ENCODE measurements at regions not wholly inside any gene's neighbourhood (a gene's known extent, or its start where the extent isn't known, plus 50 kb on each side); places are given as distances from the start of the nearest gene placed in this dataset.

GRCh38 chr7:123351516-123352505, 152.0 kb upstream of the SLC13A1 start:
- no peaks in the 10 kb centered on the region for H3K36me3 ChIP-seq (replicated peaks; ENCODE audit: low read depth, low read length)

DNA sequence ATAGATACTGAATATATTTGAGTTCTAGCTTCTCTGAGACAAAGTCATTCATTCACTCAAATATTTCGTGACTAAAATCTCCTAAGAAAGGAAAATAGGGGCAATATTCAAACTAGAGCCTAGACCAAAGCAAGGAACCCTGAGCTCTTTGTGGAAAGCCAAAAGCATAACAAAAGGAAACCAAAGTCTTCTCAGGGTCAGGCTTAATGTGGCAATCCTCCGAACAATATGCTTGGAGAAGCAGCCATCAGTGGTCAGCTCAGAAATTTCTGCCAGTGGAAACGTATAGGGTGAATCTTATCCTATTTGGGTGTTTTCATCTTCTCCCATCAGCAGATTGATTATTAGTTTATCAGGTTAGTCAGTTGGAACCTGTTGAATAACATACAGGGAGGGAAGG, 151.3 kb upstream of the SLC13A1 start:
- TF ChIP-seq EZH2phosphoT487 (IDR thresholded peaks at IDR 0.05; ENCODE audit: low read depth) (no peak), CTCF (IDR thresholded peaks at IDR 0.05; ENCODE audit: low read depth, low read length) (no peak)
- Histone ChIP-seq H3K4me3 (ENCODE audit: low read length) (no peak overlapping the region), H3K9ac (ENCODE audit: low read length) (no peak overlapping the region), H3K4me1 (ENCODE audit: low read length) (no peaks in the 10 kb centered on the region), H3K4me2 (ENCODE audit: low read length) (no peak overlapping the region), H4K20me1 (ENCODE audit: insufficient read depth, low read length) (no peaks in the 10 kb centered on the region), H3K27me3 (ENCODE audit: low read depth, low read length) (no peaks in the 10 kb centered on the region), H3K36me3 (replicated peaks; ENCODE audit: low read depth, low read length) (no peaks in the 10 kb centered on the region), H3K79me2 (ENCODE audit: low read length) (no peaks in the 10 kb centered on the region), H2AFZ (ENCODE audit: low read depth, low read length) (no peak overlapping the region), H3K9me3 (ENCODE audit: insufficient read depth, low read length) (no peaks in the 10 kb centered on the region), H3K27ac (ENCODE audit: low read length) (no peak overlapping the region)

More at GRCh38 chr7:123351516-123352505, 152.0 kb upstream of the SLC13A1 start:
- Histone ChIP-seq H3K4me3 (ENCODE audit: low read length) (no peak overlapping the region), H3K27ac (ENCODE audit: low read length) (no peak overlapping the region), H3K9me3 (ENCODE audit: insufficient read depth, low read length) (no peaks in the 10 kb centered on the region), H2AFZ (ENCODE audit: low read depth, low read length) (no peak overlapping the region), H3K4me1 (ENCODE audit: low read length) (no peaks in the 10 kb centered on the region), H3K27me3 (ENCODE audit: low read depth, low read length) (no peaks in the 10 kb centered on the region), H3K79me2 (ENCODE audit: low read length) (no peaks in the 10 kb centered on the region), H4K20me1 (ENCODE audit: insufficient read depth, low read length) (no peaks in the 10 kb centered on the region), H3K9ac (ENCODE audit: low read length) (no peak overlapping the region), H3K4me2 (ENCODE audit: low read length) (no peak overlapping the region)
- TF ChIP-seq EZH2phosphoT487 (IDR thresholded peaks at IDR 0.05; ENCODE audit: low read depth): no peak
- no peak for TF ChIP-seq CTCF (IDR thresholded peaks at IDR 0.05; ENCODE audit: low read depth, low read length)

DNA sequence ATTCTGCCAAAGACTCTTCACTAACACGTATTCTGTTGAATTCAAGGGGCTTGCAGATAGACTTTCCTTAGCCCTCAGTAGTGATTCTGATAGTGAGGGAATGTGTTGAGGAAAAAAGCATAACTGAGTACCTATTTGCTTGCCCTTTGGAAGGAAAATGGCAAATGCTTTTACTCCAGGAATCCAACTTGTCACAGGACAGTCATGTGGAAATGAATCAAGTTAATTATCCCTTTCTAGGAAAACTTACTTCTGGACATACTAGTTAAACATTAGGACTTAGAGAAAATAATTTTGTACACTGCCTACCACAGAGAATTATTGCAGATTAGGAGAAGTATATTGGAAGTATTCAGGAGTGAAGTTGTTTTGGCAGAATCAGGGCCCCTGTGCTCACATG, 148.9 kb upstream of the SLC13A1 start:
- Histone ChIP-seq H3K27me3 (ENCODE audit: low read depth, low read length) (no peaks in the 10 kb centered on the region), H4K20me1 (ENCODE audit: insufficient read depth, low read length) (no peaks in the 10 kb centered on the region), H3K27ac (ENCODE audit: low read length) (no peak overlapping the region), H2AFZ (ENCODE audit: low read depth, low read length) (no peak overlapping the region), H3K36me3 (replicated peaks; ENCODE audit: low read depth, low read length) (no peaks in the 10 kb centered on the region), H3K9ac (ENCODE audit: low read length) (no peak overlapping the region), H3K4me3 (ENCODE audit: low read length) (no peak overlapping the region), H3K79me2 (ENCODE audit: low read length) (no peaks in the 10 kb centered on the region), H3K4me1 (ENCODE audit: low read length) (no peaks in the 10 kb centered on the region), H3K4me2 (ENCODE audit: low read length) (no peak overlapping the region), H3K9me3 (ENCODE audit: insufficient read depth, low read length) (no peaks in the 10 kb centered on the region)
- TF ChIP-seq EZH2phosphoT487 (IDR thresholded peaks at IDR 0.05; ENCODE audit: low read depth) (no peak), CTCF (IDR thresholded peaks at IDR 0.05; ENCODE audit: low read depth, low read length) (no peak)

DNA sequence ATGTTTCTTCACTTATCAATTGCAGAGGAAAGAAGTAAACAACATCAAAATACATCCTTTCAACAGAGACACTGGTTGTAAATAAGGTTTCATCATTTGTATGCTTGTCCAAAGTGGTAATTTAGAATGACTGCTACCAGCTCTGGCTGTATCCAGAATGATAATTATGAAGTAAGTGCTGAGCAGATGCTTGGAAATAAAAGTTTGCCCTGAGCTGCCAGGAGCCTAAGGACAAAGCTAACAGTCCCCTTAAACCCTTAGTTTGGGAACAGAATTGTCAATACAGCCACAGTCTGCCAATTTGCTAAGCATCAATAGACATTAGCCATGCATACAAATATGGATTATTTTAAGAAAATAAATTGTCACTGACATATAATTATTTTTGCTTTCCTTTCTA, 147.0 kb upstream of the SLC13A1 start:
- Histone ChIP-seq H3K9ac (ENCODE audit: low read length) (no peak overlapping the region), H3K4me3 (ENCODE audit: low read length) (no peak overlapping the region), H3K79me2 (ENCODE audit: low read length) (no peaks in the 10 kb centered on the region), H2AFZ (ENCODE audit: low read depth, low read length) (no peak overlapping the region), H3K4me1 (ENCODE audit: low read length) (no peaks in the 10 kb centered on the region), H4K20me1 (ENCODE audit: insufficient read depth, low read length) (no peaks in the 10 kb centered on the region), H3K9me3 (ENCODE audit: insufficient read depth, low read length) (no peaks in the 10 kb centered on the region), H3K4me2 (ENCODE audit: low read length) (no peak overlapping the region), H3K27ac (ENCODE audit: low read length) (no peak overlapping the region), H3K36me3 (replicated peaks; ENCODE audit: low read depth, low read length) (no peaks in the 10 kb centered on the region), H3K27me3 (ENCODE audit: low read depth, low read length) (no peaks in the 10 kb centered on the region)
- TF ChIP-seq CTCF (IDR thresholded peaks at IDR 0.05; ENCODE audit: low read depth, low read length): no peak
- TF ChIP-seq EZH2phosphoT487 (IDR thresholded peaks at IDR 0.05; ENCODE audit: low read depth): no peak

Data from OCI-LY3 (cell line).